ENCODE measurements at regions not wholly inside any gene's neighbourhood (a gene's known extent, or its start where the extent isn't known, plus 50 kb on each side); places are given as distances from the start of the nearest gene placed in this dataset.

- Mint-ChIP-seq H3K4me3 (no peak overlapping the region), H3K4me1 (no peaks in the 10 kb centered on the region), H3K27me3 (ENCODE audit: low read depth) (no peaks in the 10 kb centered on the region), H3K9me3 (no peaks in the 10 kb centered on the region), H3K36me3 (ENCODE audit: low read depth) (no peaks in the 10 kb centered on the region), H3K27ac (ENCODE audit: unreplicated experiment) (no peak overlapping the region)
- TF ChIP-seq CTCF (conservative IDR thresholded peaks at IDR 0.05): no peak
- no peak for DNase-seq (ENCODE audit: low read depth, low spot score)
Observed at GRCh38 chr9:73738741-73739530, 587.3 kb downstream of the ANXA1 start.

- no peaks in the 10 kb centered on the region for H3K27me3 Mint-ChIP-seq (ENCODE audit: low read depth)
- TF ChIP-seq CTCF (conservative IDR thresholded peaks at IDR 0.05): no peak
- no peaks in the 10 kb centered on the region for H3K4me1 Mint-ChIP-seq
- no peak overlapping the region for H3K4me3 Mint-ChIP-seq
- no peak overlapping the region for H3K27ac Mint-ChIP-seq (ENCODE audit: unreplicated experiment)
- DNase-seq (ENCODE audit: low read depth, low spot score): no peak
- H3K9me3 Mint-ChIP-seq: peaks cover 5% of the 10 kb centered on the region
- H3K36me3 Mint-ChIP-seq (ENCODE audit: low read depth): no peaks in the 10 kb centered on the region
Observed at GRCh38 chr9:73741316-73741715, 589.7 kb downstream of the ANXA1 start.

- no peaks in the 10 kb centered on the region for H3K36me3 Mint-ChIP-seq (ENCODE audit: low read depth)
- no peak overlapping the region for H3K4me3 Mint-ChIP-seq
- no peaks in the 10 kb centered on the region for H3K27me3 Mint-ChIP-seq (ENCODE audit: low read depth)
- peaks cover 12% of the 10 kb centered on the region for H3K9me3 Mint-ChIP-seq
- H3K27ac Mint-ChIP-seq (ENCODE audit: unreplicated experiment): no peak overlapping the region
- no peak for DNase-seq (ENCODE audit: low read depth, low spot score)
- TF ChIP-seq CTCF (conservative IDR thresholded peaks at IDR 0.05): no peak
- no peaks in the 10 kb centered on the region for H3K4me1 Mint-ChIP-seq
Observed at GRCh38 chr9:73742412-73742811, 590.7 kb downstream of the ANXA1 start.

- Mint-ChIP-seq H3K4me1 (no peaks in the 10 kb centered on the region), H3K27me3 (ENCODE audit: low read depth) (no peaks in the 10 kb centered on the region), H3K27ac (ENCODE audit: unreplicated experiment) (no peak overlapping the region), H3K4me3 (no peak overlapping the region), H3K36me3 (ENCODE audit: low read depth) (no peaks in the 10 kb centered on the region), H3K9me3 (peaks cover 15% of the 10 kb centered on the region)
- no peak for DNase-seq (ENCODE audit: low read depth, low spot score)
- no peak for TF ChIP-seq CTCF (conservative IDR thresholded peaks at IDR 0.05)
Observed at GRCh38 chr9:73743826-73744225, 592.2 kb downstream of the ANXA1 start.

- DNase-seq (ENCODE audit: low read depth, low spot score): no peak
- H3K27ac Mint-ChIP-seq (ENCODE audit: unreplicated experiment): no peak overlapping the region
- H3K4me3 Mint-ChIP-seq: no peak overlapping the region
- no peaks in the 10 kb centered on the region for H3K27me3 Mint-ChIP-seq (ENCODE audit: low read depth)
- peaks cover 20% of the 10 kb centered on the region for H3K9me3 Mint-ChIP-seq
- H3K36me3 Mint-ChIP-seq (ENCODE audit: low read depth): no peaks in the 10 kb centered on the region
- H3K4me1 Mint-ChIP-seq: no peaks in the 10 kb centered on the region
- no peak for TF ChIP-seq CTCF (conservative IDR thresholded peaks at IDR 0.05)
Observed at GRCh38 chr9:73745598-73745997, 593.9 kb downstream of the ANXA1 start.

Measured in neural crest cell (in vitro differentiated cells).